IMR-90 (cell line): ENCODE measurements at regions not wholly inside any gene's neighbourhood (a gene's known extent, or its start where the extent isn't known, plus 50 kb on each side); places are given as distances from the start of the nearest gene placed in this dataset.

Source experiments
- ATAC-seq: fragments of 200-7000 bp; cut with Tn5 transposase; 2 replicates; pipeline ENCODE4 v1.9.1; 2020; ENCODE audit warnings: low read depth, mild to moderate bottlenecking, moderate library complexity
- BruUV-seq: library from RNA; stranded (reverse); fragments of 400-500 nt; replicated peaks from 2 replicates; lab custom pipeline; 2021; lab: Mats Ljungman, UMichigan
- CTCF ChIA-PET: fragments of 300-600 bp; formaldehyde crosslinking; extraction: SDS; loops from one replicate; lab custom pipeline; 2021; ENCODE audit warnings: antibody characterized with exemption; lab: Yijun Ruan, JAX
- POLR2A ChIA-PET: fragments of 300-600 bp; sonication (Branson Sonifier 250); formaldehyde crosslinking; loops from one replicate; lab custom pipeline; 2022; ENCODE audit warnings: antibody characterized with exemption; ENCODE audit not compliant: unreplicated experiment; lab: Charles Lee
- DNase-seq: peaks from one replicate; pipeline ENCODE4 v3.0.0; 2013
- H2AFZ ChIP-seq: replicated peaks from 2 replicates; pipeline ENCODE3; 2013; ENCODE audit warnings: low read length, mild to moderate bottlenecking; ENCODE audit not compliant: poor library complexity
- H2AK5ac ChIP-seq: 2 replicates; pipeline ENCODE4 v1.6.1; 2013; ENCODE audit warnings: low read depth, low read length, inconsistent platforms
- H2AK9ac ChIP-seq: replicated peaks from 2 replicates; pipeline ENCODE3; 2013; ENCODE audit warnings: mild to moderate bottlenecking, low read depth, low read length, moderate library complexity; ENCODE audit not compliant: poor library complexity
- H2BK120ac ChIP-seq: 2 replicates; pipeline ENCODE4 v1.6.1; 2013; ENCODE audit warnings: low read depth, low read length, inconsistent platforms
- H2BK15ac ChIP-seq: 3 replicates; pipeline ENCODE4 v1.6.1; 2013; ENCODE audit warnings: low read depth, low read length, inconsistent platforms
- H2BK20ac ChIP-seq: 2 replicates; pipeline ENCODE4 v1.6.1; 2013; ENCODE audit warnings: low read depth, mild to moderate bottlenecking, inconsistent platforms, low read length, moderate library complexity
- H2BK5ac ChIP-seq: 2 replicates; pipeline ENCODE4 v1.6.1; 2013; ENCODE audit warnings: mild to moderate bottlenecking, low read depth, low read length, inconsistent platforms; ENCODE audit not compliant: poor library complexity, severe bottlenecking
- H3K14ac ChIP-seq: replicated peaks from 2 replicates; pipeline ENCODE4 v1.6.1; 2013; ENCODE audit warnings: low read depth, low read length, inconsistent platforms
- H3K18ac ChIP-seq: 2 replicates; pipeline ENCODE4 v1.6.1; 2013; ENCODE audit warnings: low read depth, low read length, control low read depth
- H3K23ac ChIP-seq: 2 replicates; pipeline ENCODE4 v1.6.1; 2013; ENCODE audit warnings: low read depth, low read length, inconsistent platforms
- H3K27ac ChIP-seq: 2 replicates; pipeline ENCODE4 v1.5.1; 2013; ENCODE audit warnings: mild to moderate bottlenecking, control low read depth, low read length; ENCODE audit not compliant: insufficient read depth
- H3K27me3 ChIP-seq: 2 replicates; pipeline ENCODE4 v1.6.1; 2013; ENCODE audit warnings: low read length; ENCODE audit not compliant: control insufficient read depth, insufficient read depth
- H3K36me3 ChIP-seq: 2 replicates; pipeline ENCODE4 v1.6.1; 2013; ENCODE audit warnings: low read length, mixed read lengths; ENCODE audit not compliant: control insufficient read depth, insufficient read depth
- H3K4ac ChIP-seq: 2 replicates; pipeline ENCODE4 v1.6.1; 2013; ENCODE audit warnings: low read depth, low read length, inconsistent platforms
- H3K4me1 ChIP-seq: 2 replicates; pipeline ENCODE4 v1.6.1; 2013; ENCODE audit warnings: low read length, mixed read lengths; ENCODE audit not compliant: control insufficient read depth, insufficient read depth
- H3K4me2 ChIP-seq: 2 replicates; pipeline ENCODE4 v1.6.1; 2013; ENCODE audit warnings: low read depth, mild to moderate bottlenecking, control low read depth, low read length, moderate library complexity
- H3K4me3 ChIP-seq: 2 replicates; pipeline ENCODE4 v1.5.1; 2013; ENCODE audit warnings: low read depth, mild to moderate bottlenecking, control low read depth, low read length, moderate library complexity; ENCODE audit not compliant: insufficient read depth
- H3K56ac ChIP-seq: 2 replicates; pipeline ENCODE4 v1.6.1; 2013; ENCODE audit warnings: low read length, inconsistent platforms; ENCODE audit not compliant: insufficient read depth; ENCODE audit errors: extremely low read depth
- H3K79me1 ChIP-seq, 2 experiments: 2 replicates each; pipeline ENCODE4 v1.6.1; 2013; ENCODE audit warnings: low read length in 2 of 2, inconsistent platforms in 1 of 2, low read depth in 1 of 2
- H3K9ac ChIP-seq: 2 replicates; pipeline ENCODE4 v1.6.1; 2013; ENCODE audit warnings: low read depth, low read length, control low read depth
- H3K9me1 ChIP-seq: 2 replicates; pipeline ENCODE4 v1.6.1; 2013; ENCODE audit warnings: low read length, inconsistent platforms; ENCODE audit not compliant: insufficient read depth
- H3K9me3 ChIP-seq: 2 replicates; pipeline ENCODE4 v1.6.1; 2013; ENCODE audit warnings: low read length; ENCODE audit not compliant: control insufficient read depth, insufficient read depth
- H4K20me1 ChIP-seq: 2 replicates; pipeline ENCODE4 v1.6.1; 2013; ENCODE audit warnings: low read length, inconsistent platforms; ENCODE audit not compliant: insufficient read depth
- H4K5ac ChIP-seq: 2 replicates; pipeline ENCODE4 v1.6.1; 2013; ENCODE audit warnings: mild to moderate bottlenecking, low read depth, low read length, control low read depth
- H4K8ac ChIP-seq, 2 experiments: 2 replicates each; pipeline ENCODE4 v1.6.1; 2013; ENCODE audit warnings: low read depth in 2 of 2, low read length in 2 of 2, control low read depth in 1 of 2, inconsistent platforms in 1 of 2
- H4K91ac ChIP-seq: 2 replicates; pipeline ENCODE4 v1.6.1; 2013; ENCODE audit warnings: low read depth, low read length, inconsistent platforms; ENCODE audit not compliant: insufficient read depth
- BHLHE40 ChIP-seq: fragments of 150-350 bp; IDR thresholded peaks from 2 replicates; pipeline ENCODE4 v1.6.1; 2016; ENCODE audit warnings: mild to moderate bottlenecking, low read depth, low read length
- FOS ChIP-seq: fragments of 150-350 bp; IDR thresholded peaks from 2 replicates; pipeline ENCODE4 v1.6.1; 2016; ENCODE audit warnings: low read depth, low read length
- NFE2L2 ChIP-seq: fragments of 150-350 bp; IDR thresholded peaks from 2 replicates; pipeline ENCODE4 v1.6.1; 2016; ENCODE audit warnings: low read depth, mild to moderate bottlenecking, low read length
- RCOR1 ChIP-seq: IDR thresholded peaks from 2 replicates; pipeline ENCODE4 v1.6.1; 2012; ENCODE audit warnings: mild to moderate bottlenecking, low read length, improper control_type of control experiment; ENCODE audit not compliant: insufficient replicate concordance
- WGBS, 2 experiments: methylation state at CpG; one replicate each; pipeline versions ENCODE4 v1.1.5 to v1.1.7; 2013; ENCODE audit warnings: missing lambda C conversion rate in 2 of 2; ENCODE audit not compliant: insufficient read length in 1 of 2; ENCODE audit errors: extremely low coverage in 2 of 2; 5-methylcytosine and 5-hydroxymethylcytosine counted together
- dilution Hi-C: fragments of 300-500 bp; cut with HindIII; formaldehyde crosslinking; loops from one replicate; pipeline ENCODE4 v1.14.3; 2018; ENCODE audit warnings: low sequenced_read_pairs; ENCODE audit not compliant: unreplicated experiment
- in situ Hi-C: fragments of 300-500 bp; cut with MboI; formaldehyde crosslinking; loops from 3 replicates; pipeline ENCODE4 v1.14.3; 2019; ENCODE audit warnings: low sequenced_read_pairs, inconsistent platforms, mixed read lengths
- intact Hi-C: fragments of 100-400 bp; cut with micrococcal nuclease; formaldehyde crosslinking; loops from 2 replicates; pipeline ENCODE4 v1.10.0; 2022
- TF ChIP-seq, protein P1 (sequence below): conservative IDR thresholded peaks from 2 replicates; pipeline ENCODE4 v1.5.1; 2012; ENCODE audit warnings: mild to moderate bottlenecking, low read depth, low read length, improper control_type of control experiment
- TF ChIP-seq, protein P2 (sequence below): fragments of 150-350 bp; IDR thresholded peaks from 2 replicates; pipeline ENCODE4 v1.6.1; 2017; ENCODE audit warnings: mild to moderate bottlenecking, antibody characterized with exemption, low read length, low read depth
- TF ChIP-seq, protein P3 (sequence below): fragments of 150-350 bp; IDR thresholded peaks from 2 replicates; pipeline ENCODE4 v1.6.1; 2016; ENCODE audit warnings: low read depth, mild to moderate bottlenecking, low read length, moderate library complexity, borderline replicate concordance

DNA sequence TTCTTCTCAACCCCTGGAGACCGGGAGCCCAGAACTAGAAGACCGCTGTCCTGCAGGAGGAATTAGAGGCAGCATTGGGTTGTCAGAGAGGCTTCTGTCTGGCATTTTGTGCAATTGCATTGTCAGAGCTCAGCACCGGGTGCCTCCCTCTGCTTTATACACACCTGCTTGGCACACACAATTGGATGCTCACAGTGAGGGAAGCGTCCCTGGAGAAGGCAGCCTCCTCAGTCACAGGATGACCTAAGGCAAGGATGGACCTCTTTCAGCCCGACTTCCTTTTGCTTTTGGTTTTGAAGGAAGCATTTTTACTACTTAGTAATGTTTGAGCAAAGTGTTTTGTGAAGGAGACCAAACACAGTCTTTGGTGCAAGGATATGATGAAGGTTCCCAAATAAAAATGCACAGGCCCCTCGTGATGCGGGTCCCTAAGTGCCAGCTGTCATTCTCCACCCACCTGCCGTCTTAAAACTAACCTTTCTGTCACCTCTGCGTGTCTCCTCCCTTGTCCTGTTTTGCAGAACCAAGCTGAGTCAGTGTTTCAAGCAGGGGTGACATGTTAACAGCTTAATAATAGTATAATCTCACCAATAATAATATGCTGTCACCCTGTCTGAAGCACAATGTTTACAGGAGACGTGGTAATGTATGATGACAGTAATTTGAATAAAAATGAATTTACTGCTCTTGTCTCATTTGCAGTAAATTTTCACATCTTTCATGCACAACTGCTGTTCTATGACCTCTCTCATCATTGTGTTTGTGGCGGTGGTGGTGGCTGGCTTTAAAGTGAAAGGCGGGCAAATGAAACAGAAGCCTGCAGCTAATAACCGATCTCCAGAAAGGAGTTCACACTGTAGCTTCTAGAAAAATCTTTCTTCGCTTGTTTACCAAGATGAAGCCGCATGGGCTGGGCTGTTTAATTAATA is 430.2 kb upstream of the MKI67 start (continued):
- no peak for TF ChIP-seq RCOR1

DNA sequence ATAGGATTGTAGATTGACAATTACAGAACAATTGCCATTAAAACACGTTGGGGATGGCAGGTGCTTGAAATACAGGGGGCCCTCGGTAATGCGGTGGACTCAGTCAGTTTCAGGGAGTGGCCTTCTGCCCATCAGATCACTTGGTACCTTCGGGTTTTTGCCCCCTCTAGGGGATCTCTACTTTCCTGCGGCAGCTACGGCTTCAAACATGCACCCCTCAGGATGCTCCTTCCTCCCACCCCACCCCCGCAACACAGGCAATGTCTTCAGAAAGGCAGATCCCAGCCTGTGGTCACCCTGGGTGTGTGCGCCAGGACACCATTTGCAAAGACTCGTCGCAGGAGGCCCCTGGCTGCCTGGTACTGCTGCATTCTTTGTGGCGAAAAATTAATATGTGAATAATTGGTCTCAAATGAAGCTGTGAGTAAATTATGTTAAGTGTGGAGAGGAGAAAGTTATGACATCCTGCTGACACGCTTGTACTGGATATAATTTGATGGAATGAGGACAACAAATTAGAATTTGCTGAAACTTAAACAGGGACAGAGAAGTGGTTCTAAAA is 431.0 kb upstream of the MKI67 start:
- Histone ChIP-seq H2BK20ac (no peak overlapping the region), H4K20me1 (no peaks in the 10 kb centered on the region), H2AK5ac (no peak overlapping the region), H3K9ac (no peak overlapping the region), H3K27me3 (no peaks in the 10 kb centered on the region), H3K36me3 (no peaks in the 10 kb centered on the region), H3K4me1 (no peaks in the 10 kb centered on the region), H3K9me3 (peaks cover 33% of the 10 kb centered on the region), H3K18ac (no peak overlapping the region), H3K23ac (no peak overlapping the region), H3K56ac (no peak overlapping the region), H2BK15ac (no peak overlapping the region), H2BK5ac (no peak overlapping the region), H3K79me1 (no peaks in the 10 kb centered on the region), H3K14ac (no peak overlapping the region), H4K8ac (no peak overlapping the region), H3K9me1 (no peaks in the 10 kb centered on the region), H4K91ac (no peak overlapping the region), H3K4me3 (no peak overlapping the region), H2AFZ (no peak overlapping the region), H3K4me2 (no peak overlapping the region), H2AK9ac (no peak overlapping the region), H2BK120ac (no peak overlapping the region), H4K5ac (no peak overlapping the region), H3K4ac (no peak overlapping the region), H3K27ac (no peak overlapping the region)
- dilution Hi-C loops: no loop called here
- no peak for ATAC-seq
- no peak for TF ChIP-seq BHLHE40
- TF ChIP-seq FOS: no peak
- TF ChIP-seq, protein P1, sequence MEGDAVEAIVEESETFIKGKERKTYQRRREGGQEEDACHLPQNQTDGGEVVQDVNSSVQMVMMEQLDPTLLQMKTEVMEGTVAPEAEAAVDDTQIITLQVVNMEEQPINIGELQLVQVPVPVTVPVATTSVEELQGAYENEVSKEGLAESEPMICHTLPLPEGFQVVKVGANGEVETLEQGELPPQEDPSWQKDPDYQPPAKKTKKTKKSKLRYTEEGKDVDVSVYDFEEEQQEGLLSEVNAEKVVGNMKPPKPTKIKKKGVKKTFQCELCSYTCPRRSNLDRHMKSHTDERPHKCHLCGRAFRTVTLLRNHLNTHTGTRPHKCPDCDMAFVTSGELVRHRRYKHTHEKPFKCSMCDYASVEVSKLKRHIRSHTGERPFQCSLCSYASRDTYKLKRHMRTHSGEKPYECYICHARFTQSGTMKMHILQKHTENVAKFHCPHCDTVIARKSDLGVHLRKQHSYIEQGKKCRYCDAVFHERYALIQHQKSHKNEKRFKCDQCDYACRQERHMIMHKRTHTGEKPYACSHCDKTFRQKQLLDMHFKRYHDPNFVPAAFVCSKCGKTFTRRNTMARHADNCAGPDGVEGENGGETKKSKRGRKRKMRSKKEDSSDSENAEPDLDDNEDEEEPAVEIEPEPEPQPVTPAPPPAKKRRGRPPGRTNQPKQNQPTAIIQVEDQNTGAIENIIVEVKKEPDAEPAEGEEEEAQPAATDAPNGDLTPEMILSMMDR: no peak
- TF ChIP-seq NFE2L2: no peak
- TF ChIP-seq, protein P2, sequence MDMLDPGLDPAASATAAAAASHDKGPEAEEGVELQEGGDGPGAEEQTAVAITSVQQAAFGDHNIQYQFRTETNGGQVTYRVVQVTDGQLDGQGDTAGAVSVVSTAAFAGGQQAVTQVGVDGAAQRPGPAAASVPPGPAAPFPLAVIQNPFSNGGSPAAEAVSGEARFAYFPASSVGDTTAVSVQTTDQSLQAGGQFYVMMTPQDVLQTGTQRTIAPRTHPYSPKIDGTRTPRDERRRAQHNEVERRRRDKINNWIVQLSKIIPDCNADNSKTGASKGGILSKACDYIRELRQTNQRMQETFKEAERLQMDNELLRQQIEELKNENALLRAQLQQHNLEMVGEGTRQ: no peak
- TF ChIP-seq, protein P3, sequence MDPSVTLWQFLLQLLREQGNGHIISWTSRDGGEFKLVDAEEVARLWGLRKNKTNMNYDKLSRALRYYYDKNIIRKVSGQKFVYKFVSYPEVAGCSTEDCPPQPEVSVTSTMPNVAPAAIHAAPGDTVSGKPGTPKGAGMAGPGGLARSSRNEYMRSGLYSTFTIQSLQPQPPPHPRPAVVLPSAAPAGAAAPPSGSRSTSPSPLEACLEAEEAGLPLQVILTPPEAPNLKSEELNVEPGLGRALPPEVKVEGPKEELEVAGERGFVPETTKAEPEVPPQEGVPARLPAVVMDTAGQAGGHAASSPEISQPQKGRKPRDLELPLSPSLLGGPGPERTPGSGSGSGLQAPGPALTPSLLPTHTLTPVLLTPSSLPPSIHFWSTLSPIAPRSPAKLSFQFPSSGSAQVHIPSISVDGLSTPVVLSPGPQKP: no peak
- in situ Hi-C loops: no loop called here
- ChIA-PET CTCF (no interaction called here), POLR2A (no interaction called here)
- intact Hi-C loops: no loop called here
- DNase-seq: no peak
- no TSS peak for BruUV-seq
- WGBS, 2 experiments: 43% methylated on average over 3 of the region's 12 CpGs; no CpG with 5 or more reads in 1 of the 2 experiments
